Islet of Langerhans (tissue), 1 donor: ENCODE measurements at regions not wholly inside any gene's neighbourhood (a gene's known extent, or its start where the extent isn't known, plus 50 kb on each side); places are given as distances from the start of the nearest gene placed in this dataset.

Experiments used
- FAIRE-seq: peaks from one replicate; lab custom pipeline; 2011; peaks lifted over from hg19 to GRCh38; lab: Jason Lieb, UNC

DNA sequence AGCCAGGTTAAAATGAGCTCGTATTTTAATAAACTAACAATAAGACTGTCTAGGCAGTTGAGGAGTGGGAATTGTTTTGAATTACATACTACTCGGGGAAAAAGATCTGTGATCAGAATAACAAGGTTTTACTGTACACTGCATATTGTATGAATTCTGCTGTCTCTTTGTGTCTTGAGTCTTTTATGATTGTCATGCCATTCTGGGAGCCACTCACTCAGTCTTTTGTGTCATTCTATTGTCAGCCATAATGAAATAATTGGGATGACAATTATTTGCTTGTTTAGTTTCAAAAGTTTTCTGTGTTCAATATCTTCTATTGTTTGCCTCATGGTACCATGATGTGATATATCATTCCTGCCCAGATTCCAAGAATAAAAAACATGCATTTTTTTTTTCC lies 339.6 kb upstream of the TBL1XR1 start:
- FAIRE-seq = no peak

DNA sequence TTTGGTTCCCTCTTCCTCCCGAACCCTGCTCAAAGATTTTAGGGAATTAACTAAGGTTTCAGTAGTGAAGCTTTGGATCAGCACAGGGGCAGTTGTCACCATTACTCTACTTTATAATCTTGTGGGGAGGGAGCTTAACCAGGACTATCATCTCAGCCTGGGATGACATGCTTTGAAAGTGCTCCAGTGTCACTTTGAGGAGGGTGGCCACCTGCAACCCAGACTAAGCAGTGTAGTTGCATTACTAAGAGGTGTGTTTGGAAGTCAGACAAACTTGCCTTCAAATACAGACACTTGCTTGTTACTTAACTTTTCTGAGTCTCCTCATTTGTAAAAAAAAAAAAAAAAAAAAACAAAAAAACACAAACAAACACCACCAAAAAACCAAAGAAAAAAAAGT lies 340.3 kb upstream of the TBL1XR1 start:
- FAIRE-seq = no peak

DNA sequence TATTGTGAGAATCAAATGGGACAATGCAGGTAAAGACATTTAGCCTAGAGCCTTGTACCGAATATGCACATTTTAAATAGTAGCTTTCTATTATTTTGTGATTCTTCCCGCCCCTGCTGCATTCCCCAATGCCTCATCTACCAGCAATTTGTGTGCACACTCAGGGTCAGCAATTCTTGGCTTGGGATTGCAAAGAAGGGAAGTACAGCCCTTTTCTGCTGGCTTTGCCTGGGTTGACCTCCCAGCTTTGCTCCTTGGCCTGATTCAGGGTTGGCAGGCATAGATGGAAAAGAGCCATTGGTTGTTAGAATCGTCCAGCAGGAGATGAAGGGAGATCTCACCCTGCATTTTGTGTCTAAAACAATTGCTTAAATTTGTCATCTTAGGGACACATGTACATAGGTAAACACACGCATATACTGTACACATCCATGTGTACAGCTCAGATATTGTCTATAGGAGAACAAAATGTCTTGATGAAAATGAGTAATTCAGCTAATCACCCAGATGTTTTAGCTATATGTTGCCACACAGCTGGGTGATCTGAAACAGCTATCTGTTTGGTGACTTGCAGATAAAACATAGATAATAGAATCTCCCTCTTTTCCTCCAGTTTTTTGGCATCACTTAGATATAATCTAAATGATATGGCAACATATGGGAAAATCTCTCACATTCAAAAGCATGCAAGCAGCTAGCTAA lies 340.9 kb upstream of the TBL1XR1 start:
- no peak for FAIRE-seq

DNA sequence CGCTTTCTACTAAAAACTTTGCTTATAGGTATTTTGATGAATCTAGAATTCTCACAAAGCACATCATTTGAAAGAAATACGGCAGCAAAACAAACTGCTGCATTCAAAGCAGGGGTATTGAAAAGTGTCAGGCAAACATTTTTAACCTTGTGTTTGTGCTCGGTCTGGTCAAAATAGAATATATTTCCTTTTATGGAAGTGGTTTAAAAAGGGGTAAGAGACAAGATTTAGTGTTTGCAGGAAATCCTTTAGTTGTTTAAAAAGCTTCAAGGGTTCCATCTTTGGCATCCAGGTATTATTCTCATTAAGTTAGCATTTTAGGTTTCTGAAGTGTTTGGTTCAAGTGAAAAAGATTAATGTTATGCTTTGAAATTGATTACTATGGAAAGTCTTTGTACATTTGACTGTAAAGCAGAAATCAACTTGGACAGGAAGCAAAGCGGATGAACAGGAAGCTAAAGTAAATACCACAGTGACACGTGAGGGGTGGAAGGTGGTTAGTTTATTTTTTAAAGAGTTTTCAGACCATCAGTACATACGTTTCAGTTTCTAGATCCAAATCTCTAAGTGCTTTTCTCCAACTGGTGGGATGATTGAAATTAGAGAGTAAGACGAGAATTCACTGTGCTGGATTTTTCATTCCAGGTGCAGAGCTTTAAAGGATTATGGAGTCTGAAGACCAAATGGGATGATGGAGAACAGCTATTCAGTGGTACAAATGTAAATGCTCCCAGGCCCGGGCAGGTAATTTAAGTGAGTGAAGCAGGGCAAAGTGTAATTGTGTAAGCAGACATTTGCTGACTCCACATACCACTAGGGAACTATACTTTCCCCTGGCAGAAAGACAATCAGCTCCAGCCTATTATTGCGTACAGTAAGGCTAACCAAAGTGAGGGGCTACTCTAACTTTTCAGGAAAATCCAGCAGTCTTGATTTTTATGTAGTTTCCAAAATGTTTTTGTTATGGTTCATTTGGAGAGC lies 341.8 kb upstream of the TBL1XR1 start:
- FAIRE-seq = peak; percentile 61

DNA sequence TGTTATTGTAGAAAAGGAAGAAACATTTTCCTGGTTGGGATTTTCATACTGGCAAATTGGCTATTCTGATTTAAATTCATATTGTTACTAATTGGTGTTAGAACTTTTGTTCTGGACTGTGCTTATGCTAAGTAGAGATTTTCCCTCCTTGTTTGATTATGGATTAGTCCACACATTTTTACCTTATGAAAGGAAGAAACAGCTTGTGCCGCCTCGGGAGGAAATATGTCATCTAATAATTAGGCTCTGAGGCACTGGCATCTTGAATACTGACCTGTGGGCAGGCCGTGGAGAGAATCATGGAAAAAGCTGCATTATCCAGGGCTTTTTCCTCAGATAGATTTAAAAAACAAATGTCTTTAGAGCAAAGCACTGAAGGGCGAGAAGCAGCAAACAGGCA lies 344.3 kb upstream of the TBL1XR1 start:
- no peak for FAIRE-seq

DNA sequence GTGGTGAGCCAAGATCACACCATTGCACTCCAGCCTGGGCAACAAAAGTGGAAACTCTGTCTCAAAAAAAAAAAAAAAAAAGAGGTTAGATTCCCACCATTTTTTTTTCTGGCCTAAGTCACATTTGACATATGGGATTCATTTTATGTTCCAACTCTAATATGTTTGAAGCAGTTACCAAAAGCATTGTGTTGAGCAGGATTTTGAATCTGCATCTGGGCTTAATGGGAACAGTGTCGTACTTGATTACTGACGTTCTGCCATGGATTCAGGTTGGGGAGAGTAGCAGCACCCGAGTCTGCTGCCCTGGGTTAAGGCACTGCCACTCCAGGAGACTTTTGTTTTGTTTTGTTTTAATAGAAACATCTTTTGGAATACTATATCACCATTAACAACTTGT lies 348.7 kb upstream of the TBL1XR1 start:
- no peak for FAIRE-seq

DNA sequence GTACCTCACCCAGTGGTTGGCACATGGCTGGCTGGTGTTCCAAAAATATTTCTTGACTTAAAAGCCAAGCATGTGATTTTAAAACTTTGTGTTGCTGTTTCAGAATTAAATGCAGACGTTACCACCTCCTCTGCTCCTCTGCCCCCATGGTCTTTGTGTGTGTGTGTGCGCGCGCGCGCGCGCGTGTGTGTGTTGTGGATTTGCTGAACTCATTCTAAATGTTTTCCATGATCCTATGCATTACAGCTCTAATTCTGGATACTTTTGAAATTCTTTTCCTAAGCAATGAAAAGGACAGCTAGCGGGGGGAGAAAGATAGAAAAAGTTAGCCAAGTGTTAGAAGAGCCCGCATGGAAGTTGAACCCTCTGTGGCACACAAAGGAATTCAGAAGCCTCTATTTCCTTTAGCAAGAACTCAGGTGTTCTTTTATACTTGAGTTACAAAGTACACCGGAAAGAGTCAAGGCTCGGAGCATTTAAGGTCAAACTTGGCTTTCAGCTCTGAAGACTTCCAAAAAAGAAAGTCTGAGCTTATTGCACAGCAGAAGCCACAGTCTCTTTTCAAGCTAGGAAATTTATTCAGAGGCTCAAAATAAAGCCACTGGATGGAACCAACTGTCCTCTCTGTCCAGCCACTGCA lies 350.5 kb upstream of the TBL1XR1 start:
- no peak for FAIRE-seq

DNA sequence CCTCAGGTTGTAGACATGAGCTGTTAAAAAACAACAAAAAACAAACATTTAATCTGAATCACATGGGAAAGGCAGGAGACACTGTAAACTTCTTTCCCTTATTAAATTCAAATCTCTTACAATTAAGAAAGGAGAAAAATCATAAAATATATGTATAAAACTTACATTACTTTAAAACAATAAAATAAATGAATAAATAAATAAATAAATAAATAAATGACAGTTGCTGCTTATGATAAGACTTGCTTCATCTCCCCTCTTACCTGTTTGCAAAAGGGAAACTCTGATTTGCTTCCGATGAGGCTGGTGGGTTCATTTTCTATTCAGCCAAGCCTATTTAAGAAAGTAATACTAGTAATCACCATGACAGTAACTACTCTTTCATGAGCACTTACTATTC lies 353.4 kb upstream of the TBL1XR1 start:
- FAIRE-seq = no peak

DNA sequence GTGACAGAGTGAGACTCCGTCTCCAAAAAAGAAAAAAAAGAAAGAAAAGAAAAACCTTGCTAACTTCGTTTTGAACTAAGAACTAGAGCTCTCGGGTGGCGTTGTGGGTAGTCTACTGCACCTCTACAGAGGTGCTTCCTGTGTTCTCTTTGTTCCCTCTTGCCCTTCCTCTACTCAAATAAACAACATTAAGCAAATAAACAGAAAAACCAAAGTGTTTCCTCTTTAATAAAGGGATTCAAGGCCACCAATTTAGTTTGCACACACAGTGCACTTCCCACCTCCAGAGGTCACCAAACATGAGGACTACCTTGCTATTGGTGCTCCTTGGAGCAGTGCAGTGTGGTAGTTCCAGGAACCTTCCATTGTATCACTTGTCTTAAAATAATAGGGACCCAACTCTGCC lies 354.2 kb upstream of the TBL1XR1 start:
- no peak for FAIRE-seq

DNA sequence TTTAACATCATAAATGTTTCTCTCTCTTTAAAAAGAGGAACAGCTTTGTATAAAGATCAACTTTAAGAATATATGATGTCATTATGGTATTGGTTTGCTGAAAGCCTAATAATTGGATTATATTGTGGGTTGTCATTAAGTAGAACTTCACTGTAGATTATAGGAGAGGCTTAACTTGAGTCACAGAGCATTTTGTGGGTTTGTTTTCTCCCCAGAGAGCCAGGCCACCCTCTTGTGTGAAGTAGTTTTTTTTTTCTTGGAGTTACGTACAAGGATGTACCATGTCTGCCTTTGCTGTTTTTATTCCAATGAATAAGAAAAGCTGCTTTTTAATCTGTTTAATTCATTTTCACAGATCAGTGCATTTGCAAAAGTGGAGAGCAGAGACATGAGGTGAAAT lies 354.8 kb upstream of the TBL1XR1 start:
- no peak for FAIRE-seq

DNA sequence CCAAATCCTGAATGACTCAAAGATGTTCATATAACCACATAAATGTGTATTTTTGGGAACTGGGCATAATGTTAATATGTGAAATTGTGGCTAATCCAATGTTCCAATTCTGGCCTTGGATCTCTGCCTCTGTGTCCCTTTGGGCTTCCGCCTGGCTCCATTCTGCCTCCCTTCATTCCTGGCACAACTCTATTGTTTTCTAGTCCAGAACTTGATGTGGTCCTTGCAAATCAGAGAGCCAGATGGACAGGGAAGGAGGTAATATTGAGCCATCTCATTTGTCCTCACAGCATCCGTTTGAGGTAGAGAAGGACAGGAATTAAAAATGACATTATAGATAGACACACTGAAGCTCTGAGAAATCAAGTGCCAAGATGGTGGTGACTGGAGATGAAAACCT lies 355.7 kb upstream of the TBL1XR1 start:
- FAIRE-seq = no peak

DNA sequence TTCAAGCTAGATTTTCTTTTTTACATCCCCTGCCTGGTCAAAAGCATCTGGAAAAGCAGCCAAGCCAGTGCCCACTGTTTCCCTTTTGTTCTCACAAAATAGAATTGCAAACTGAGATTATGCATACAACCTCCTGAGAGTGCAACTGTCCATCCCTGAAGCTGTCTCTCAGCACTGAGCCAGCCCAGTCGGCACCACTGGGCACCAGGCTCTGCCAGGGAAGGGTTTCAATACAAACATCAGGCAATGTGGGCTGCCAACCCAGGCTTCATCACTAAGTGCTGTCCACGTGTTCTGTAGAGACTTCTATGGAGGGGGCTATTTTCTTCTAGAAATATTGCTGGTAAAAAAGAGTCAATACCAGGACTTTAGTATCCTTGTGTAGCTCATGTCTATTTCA lies 356.3 kb upstream of the TBL1XR1 start:
- no peak for FAIRE-seq

DNA sequence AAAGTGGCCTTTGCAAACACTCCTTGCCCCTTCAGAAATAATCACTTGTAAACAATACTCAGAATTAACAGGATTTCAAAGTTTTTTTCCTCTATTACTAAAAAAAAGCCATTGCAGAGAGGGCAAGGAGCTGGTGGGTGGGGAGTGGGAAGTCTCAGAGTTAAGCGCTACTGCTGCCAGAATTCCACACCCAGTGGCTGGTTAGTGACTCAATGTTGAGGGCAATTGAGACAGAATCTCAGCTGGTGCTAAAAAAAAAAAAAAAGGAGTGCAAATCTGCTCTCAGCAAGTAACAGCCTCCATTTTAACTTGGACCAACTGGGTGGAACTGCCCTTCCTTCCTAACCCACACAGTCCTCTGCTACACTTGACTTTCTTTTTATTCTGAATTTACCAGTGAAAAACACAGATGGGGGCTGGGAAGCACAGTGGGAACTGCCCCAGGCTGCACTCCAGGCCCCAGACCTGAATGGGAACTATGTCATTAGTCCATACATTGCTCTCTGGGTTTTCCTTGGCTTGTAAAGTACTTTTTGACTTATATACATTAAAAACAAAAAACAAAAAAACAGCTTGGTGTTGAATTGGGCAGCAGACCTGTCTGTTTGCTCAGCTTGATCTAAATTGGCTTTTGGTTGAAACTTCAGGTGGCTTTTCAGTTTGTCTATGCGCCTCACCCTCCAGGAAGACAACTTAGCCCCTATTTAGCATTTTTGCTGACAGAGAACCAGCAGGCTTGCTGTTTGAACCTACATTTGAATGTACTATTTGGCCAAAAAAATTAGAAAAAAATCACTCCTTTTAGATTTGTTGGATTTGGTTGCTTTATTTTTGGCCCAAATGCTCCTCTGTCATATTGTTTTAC lies 357.8 kb upstream of the TBL1XR1 start:
- FAIRE-seq = no peak

DNA sequence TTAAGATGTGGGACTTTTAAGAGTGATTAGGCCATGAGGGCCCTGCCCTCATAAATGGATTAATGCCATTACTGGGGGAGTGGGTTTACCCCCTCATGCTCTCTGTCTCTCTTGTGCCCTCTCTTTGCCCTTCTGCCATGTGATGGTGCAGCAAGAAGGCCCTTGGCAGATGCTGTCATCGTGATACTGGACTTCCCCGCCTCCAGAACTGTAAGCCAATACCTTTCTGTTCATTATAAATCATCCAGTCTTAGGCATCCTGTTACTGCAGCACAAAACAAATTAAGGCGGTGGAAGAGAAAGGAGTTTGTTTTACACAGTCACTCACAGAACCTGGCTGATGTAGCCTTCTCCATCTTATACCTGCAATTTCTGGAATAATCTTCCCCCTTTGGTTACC lies 360.3 kb upstream of the TBL1XR1 start:
- no peak for FAIRE-seq

DNA sequence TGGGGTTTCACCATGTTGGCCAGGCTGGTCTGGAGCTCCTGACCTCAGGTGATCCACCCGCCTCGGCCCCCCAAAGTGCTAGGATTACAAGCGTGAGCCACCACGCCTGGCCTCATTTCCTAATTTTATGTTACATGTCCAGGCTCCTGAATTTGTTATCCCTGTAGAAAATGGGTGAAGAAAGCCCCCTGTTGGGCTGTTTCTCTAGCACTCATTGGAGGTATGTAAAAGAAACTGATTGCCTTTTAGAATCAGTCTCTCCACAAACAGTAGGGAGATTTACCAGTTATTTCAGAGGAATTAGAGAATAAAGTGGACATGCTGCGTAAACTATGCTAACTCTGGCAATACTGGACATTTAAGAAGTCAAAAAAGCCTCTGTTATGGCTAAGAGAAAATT lies 364.1 kb upstream of the TBL1XR1 start:
- FAIRE-seq = no peak

DNA sequence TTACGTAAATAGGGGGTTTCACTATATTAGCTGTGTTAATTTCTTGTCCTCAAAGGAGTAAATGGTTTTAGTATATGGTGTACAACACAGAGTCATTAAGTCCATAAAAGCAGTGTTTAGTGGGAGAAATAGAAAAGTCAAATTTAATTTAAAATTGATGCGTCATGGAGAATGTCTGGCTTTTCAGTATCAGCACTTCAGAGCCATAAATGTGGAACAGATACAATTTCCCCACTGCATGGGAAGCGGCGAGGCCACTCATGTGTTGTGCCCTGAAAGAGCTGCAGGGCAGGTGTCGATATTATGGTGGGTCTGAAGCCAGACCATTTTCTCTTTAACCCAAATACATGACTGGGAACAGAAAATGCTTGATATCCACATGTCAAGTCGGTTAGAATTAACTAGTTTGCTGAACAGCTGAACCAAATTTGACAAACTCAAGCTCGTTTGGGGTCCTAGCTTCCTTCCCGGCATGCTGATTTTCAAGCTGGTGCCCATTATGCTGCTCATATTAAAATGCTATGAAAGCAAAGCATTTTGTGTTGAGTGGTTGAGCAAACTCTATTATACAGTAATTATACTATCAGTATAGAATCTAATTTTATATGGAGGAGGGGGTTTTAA lies 364.6 kb upstream of the TBL1XR1 start:
- FAIRE-seq = no peak

DNA sequence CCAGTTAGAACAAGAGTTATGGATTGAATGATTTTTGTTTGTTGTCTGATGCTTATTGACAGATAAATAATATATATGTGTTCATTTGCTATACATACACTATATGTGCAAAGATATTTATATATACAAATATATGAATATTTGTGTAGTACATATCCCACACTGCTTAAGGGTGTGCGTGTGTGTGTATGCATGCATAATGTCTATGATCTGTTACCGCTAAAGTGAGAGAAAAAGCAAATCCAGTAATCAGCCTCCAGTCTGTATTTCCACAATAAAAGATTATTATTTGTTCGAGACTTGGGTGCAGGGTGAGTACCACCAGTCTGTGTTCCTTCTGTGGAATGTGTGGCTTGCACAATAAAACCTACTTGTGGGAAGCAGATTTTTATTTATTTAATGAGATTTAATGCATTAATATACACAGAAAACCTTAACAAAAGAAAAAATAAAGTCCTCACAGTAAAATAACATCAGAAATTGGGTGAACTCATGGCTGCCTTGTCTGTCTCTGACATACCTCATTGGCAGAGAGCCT lies 366.0 kb upstream of the TBL1XR1 start:
- FAIRE-seq = no peak

DNA sequence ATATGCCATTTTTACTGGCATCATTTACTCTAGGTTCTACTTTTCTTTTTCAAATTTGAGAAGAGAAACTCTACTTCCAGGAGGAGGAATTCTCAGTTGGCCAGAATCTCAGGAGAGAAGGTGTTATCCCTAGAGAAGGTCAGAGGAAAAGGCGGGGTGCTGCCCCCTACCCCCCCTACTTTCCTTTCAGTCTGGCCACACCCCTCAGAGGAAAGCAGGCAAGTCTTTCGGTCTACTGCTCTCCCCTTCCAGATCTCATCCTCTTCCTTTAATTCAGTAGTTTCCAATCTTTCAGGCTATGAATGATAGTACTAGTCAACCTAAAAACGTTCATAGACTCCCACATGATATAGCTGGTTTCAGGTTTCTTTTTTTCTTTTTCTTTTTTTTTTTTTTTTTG lies 366.5 kb upstream of the TBL1XR1 start:
- no peak for FAIRE-seq

DNA sequence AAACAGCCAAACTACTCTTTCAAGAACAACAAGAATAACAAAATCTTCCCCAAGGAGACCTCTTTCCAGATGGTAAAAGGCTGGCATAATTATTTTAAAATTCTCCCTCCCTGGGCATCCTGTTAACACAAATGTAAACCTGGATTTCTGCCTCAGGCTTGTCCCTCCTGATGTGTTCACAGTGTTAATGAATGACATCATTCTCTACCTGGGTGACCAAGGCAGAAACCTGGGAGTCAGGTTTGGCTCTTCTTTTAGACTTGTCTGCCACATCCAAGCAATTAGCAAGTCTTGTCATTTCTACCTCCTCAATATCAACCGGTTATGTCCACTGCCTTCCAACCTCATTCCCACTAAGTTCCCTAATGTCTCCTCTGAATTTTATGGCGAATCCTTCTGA lies 368.7 kb upstream of the TBL1XR1 start:
- FAIRE-seq = no peak

DNA sequence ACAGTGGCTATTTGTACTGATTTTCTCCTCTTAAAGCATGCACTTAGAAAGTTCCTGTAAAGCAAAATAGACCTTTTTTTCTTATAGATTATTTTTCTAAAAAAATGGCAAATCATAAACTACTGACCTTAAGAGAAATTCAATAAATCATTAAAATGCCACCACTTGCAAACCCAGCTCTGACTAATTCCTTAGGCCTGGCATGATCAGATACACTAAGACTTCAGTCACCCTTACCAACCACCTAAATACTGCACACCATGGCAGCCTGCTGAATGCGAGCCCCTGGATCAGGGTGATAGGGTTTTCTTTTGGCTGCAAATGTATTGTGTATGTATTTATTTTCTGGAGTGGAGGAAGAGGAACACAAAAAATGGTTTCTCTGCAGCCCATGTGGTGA lies 370.6 kb upstream of the TBL1XR1 start:
- no peak for FAIRE-seq

DNA sequence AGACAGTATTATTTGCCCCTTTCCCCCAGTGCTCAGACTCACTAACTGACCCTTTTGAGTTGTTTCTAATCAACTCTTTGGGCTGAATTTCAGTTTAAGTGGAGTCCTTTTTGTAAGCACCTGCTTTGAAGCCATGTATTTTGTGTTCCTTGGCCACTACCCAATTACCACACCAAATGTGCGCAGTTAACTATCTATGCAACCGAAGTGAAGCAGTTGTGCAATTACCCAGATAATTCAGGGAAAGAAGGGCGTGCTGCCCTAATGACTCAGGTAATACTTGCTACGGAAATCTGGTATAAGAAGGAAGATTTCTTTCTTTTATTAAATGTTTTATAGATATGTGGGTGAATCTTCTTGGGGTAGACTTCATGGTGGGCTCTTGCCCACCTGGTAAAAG lies 371.9 kb upstream of the TBL1XR1 start:
- FAIRE-seq = no peak
